ENCODE measurements at regions not wholly inside any gene's neighbourhood (a gene's known extent, or its start where the extent isn't known, plus 50 kb on each side); places are given as distances from the start of the nearest gene placed in this dataset.

DNA sequence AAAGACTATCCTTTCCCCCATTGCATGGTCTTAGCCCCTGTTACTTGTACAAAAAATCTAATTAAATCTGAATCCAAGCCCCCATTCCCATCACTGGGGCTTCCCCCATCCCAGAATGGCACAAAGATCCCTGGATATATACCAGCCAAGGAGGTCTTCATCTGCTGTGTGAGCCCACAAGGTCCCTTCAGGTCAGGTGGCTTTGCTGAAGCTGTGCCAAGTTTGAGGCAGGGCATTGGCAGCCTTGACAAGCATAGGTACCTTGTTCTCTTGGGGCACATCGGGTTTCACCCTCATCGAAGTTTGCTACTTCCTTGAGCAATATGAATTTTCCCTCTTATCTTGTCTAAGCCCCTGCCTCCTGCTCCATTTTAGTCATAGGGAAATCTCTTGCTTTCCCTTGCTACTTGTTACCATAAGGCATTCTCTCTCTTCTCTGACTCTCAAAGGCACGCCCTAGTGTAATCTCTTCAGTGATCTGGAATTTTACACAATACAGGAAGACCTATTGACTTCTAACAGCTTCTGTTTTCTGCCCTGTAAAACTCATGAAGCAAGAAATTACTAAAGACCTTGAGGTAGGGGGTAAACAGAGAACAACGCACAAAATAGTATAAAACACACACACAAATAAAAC lies 71.4 kb upstream of the COG2 start:
- TF ChIP-seq, protein P1, sequence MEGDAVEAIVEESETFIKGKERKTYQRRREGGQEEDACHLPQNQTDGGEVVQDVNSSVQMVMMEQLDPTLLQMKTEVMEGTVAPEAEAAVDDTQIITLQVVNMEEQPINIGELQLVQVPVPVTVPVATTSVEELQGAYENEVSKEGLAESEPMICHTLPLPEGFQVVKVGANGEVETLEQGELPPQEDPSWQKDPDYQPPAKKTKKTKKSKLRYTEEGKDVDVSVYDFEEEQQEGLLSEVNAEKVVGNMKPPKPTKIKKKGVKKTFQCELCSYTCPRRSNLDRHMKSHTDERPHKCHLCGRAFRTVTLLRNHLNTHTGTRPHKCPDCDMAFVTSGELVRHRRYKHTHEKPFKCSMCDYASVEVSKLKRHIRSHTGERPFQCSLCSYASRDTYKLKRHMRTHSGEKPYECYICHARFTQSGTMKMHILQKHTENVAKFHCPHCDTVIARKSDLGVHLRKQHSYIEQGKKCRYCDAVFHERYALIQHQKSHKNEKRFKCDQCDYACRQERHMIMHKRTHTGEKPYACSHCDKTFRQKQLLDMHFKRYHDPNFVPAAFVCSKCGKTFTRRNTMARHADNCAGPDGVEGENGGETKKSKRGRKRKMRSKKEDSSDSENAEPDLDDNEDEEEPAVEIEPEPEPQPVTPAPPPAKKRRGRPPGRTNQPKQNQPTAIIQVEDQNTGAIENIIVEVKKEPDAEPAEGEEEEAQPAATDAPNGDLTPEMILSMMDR (IDR thresholded peaks at IDR 0.05): no peak
- no peak for TF ChIP-seq POLR2A (IDR thresholded peaks at IDR 0.05)
